Retinal pigment epithelial cell (primary cell): ENCODE measurements at regions not wholly inside any gene's neighbourhood (a gene's known extent, or its start where the extent isn't known, plus 50 kb on each side); places are given as distances from the start of the nearest gene placed in this dataset.
"Not testable (repeated sequence)": the region's sequence is repeated elsewhere in the genome, so short reads cannot be mapped to it uniquely, and the experiment has no call there.

ENCODE experiments used
- DNase-seq: peaks from one replicate; pipeline ENCODE4 v3.0.0-alpha.2; 2010; ENCODE audit warnings: low read depth
- H3K4me3 ChIP-seq: 2 replicates; pipeline ENCODE4 v1.5.1; 2011; ENCODE audit warnings: mild to moderate bottlenecking, low read length, control low read depth, moderate library complexity
- TF ChIP-seq, protein P1 (sequence below): conservative IDR thresholded peaks from 2 replicates; pipeline ENCODE4 v1.5.1; 2011; ENCODE audit warnings: low read depth, low read length, control low read depth, inconsistent platforms

DNA sequence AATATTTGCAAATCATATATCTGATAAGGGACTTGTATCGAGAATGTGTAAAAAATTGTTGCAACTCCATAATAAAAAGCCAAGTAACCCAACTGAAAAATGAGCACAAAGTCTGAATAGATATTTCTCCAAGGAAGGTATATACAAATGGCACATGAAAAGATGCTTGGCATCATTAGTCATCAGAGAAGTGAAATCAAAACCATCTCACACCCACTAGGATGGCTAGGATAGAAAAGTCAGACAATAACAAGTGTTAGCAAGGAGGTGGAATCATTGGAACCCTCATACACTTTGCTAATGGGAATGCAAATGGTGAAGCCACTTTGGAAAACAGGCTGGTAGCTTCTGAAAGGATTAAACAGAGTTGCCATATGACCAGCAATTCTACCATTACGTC is 182.7 kb downstream of the ERCC6L2 start:
- TF ChIP-seq, protein P1, sequence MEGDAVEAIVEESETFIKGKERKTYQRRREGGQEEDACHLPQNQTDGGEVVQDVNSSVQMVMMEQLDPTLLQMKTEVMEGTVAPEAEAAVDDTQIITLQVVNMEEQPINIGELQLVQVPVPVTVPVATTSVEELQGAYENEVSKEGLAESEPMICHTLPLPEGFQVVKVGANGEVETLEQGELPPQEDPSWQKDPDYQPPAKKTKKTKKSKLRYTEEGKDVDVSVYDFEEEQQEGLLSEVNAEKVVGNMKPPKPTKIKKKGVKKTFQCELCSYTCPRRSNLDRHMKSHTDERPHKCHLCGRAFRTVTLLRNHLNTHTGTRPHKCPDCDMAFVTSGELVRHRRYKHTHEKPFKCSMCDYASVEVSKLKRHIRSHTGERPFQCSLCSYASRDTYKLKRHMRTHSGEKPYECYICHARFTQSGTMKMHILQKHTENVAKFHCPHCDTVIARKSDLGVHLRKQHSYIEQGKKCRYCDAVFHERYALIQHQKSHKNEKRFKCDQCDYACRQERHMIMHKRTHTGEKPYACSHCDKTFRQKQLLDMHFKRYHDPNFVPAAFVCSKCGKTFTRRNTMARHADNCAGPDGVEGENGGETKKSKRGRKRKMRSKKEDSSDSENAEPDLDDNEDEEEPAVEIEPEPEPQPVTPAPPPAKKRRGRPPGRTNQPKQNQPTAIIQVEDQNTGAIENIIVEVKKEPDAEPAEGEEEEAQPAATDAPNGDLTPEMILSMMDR, result no peak
- H3K4me3 ChIP-seq, result no peak overlapping the region
- DNase-seq, result no peak

DNA sequence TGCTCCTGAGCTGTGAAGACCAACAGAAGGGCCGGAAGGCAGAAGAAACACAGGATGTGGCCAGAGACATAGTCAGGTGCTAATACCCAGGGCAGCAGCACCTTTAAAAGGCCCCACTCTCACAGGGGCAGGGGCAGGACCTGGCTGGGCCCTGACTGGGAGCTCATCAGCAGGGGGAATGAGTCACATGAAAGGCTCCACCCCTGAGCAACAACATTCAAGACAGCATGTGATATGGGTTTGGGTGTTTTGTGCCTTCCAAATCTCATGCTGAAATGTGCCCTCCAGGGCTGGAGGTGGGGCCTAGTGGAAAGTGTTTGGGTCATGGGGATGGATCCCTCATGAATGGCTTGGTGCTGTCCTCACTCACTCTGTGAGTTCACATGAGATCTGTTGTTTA is 181.7 kb downstream of the ERCC6L2 start:
- no peak overlapping the region for H3K4me3 ChIP-seq
- TF ChIP-seq, protein P1, result no peak
- DNase-seq, result no peak

DNA sequence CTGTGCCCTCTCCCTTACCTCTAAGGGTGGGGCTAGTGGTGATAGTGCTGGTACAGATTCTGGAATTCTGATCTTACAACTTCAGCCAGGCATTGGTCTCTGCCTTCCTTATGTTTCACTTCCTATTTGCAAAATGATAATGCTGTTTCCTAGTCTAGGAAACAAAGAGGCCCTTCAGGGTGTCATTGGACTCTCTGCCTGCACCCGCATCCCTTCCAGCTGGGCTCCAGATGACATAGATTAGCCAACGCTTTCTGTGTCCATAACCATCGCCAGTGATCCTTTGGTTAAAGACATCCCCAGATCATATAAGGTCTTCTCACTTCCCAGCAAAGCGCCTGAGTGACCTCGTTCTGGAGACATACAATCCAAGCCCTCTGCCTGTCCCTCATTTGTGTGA is 180.7 kb downstream of the ERCC6L2 start:
- TF ChIP-seq, protein P1, result no peak
- no peak for DNase-seq
- no peak overlapping the region for H3K4me3 ChIP-seq

DNA sequence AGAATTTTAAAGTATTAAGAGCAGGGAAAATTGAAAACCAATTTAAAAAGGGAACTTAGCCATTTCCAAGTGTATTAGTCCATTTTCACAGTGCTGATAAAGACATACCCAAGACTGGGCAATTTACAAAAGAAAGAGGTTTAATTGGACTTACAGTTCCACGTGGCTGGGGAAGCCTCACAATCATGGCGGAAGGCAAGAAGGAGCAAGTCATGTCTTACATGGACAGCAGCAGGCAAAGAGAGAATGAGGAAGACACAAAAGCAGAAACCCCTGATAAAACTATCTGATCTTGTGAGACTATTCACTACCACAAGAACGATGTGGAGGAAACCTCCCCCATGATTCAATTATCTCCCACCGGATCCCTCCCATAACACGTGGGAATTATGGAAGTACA is 178.8 kb downstream of the ERCC6L2 start:
- not testable (repeated sequence) for H3K4me3 ChIP-seq, DNase-seq

DNA sequence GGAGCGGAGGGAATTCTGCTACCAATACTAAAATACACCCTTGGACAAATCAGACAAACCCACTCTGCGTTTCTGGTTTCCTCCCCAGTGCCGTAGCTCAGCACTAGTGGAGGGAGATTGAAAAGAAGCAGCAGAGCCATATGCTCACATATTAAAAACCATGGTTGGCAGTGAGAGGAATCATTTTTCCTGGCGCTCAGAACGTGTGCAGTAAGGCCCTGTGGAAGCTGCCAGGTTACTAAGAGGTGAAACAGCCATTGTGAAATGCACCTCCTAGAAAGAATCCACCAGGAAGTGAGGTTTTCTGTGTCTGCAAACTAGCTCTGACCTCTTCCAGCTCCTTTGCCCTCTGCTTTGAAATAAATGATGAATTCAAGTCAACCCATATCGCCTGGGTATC is 177.2 kb downstream of the ERCC6L2 start:
- TF ChIP-seq, protein P1, result no peak
- H3K4me3 ChIP-seq, result no peak overlapping the region
- no peak for DNase-seq

DNA sequence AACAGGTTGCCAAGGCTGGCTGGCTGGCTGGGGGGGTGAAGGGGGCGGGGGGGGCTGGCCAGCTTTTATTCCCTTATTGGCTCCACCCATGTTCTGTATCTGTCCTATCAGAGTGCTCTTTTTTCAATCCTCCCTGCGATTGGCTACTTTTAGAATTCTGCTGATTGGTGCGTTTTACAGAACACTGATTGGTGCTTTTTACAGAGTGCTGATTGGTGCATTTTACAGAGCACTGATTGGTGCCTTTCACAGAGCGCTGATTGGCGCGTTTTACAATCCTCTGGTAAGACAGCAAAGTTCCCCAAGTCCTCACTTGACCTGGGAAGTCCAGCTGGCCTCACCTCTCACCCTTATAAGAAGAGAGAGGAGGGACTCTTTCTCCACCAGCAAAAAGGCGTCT is 175.9 kb downstream of the ERCC6L2 start:
- TF ChIP-seq, protein P1, result no peak
- DNase-seq, result no peak
- H3K4me3 ChIP-seq, result no peak overlapping the region

DNA sequence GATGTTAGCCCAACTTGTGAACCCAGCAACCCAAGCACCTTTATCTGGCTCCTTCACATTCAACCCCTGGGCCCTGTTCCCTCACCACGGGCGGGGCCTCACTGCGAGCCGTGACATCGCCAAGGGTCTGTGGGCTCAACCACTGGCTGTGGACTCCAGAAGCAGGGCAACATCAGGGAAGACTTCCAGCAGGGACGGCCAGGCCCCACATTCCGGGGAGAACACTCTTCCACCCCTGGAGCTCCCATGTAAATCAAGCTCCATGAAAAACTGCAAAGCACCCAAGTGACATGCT is 175.3 kb downstream of the ERCC6L2 start:
- TF ChIP-seq, protein P1, result no peak
- no peak overlapping the region for H3K4me3 ChIP-seq
- no peak for DNase-seq
